ENCODE measurements at regions not wholly inside any gene's neighbourhood (a gene's known extent, or its start where the extent isn't known, plus 50 kb on each side); places are given as distances from the start of the nearest gene placed in this dataset.

DNA sequence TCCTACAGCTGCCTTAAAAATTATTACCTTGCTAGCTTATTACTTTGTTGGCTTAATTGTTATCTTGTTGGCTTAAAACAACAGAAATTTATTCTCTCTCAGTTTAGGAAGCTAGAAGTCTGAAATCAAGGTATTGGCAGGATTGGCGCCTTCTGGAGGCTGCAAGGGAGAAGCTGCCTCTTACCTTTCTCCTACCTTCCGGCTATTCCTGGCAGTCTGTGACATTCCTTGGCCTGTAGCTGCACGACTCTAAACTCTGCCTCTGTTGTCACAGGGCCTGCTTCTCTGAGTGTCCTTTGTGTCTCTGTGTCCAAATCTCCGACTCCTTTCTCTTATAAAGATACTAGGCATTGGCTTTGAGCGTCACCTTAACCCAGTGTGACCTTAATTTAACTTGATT is 579.9 kb upstream of the B3GALT2 start:
- TF ChIP-seq, protein P1, sequence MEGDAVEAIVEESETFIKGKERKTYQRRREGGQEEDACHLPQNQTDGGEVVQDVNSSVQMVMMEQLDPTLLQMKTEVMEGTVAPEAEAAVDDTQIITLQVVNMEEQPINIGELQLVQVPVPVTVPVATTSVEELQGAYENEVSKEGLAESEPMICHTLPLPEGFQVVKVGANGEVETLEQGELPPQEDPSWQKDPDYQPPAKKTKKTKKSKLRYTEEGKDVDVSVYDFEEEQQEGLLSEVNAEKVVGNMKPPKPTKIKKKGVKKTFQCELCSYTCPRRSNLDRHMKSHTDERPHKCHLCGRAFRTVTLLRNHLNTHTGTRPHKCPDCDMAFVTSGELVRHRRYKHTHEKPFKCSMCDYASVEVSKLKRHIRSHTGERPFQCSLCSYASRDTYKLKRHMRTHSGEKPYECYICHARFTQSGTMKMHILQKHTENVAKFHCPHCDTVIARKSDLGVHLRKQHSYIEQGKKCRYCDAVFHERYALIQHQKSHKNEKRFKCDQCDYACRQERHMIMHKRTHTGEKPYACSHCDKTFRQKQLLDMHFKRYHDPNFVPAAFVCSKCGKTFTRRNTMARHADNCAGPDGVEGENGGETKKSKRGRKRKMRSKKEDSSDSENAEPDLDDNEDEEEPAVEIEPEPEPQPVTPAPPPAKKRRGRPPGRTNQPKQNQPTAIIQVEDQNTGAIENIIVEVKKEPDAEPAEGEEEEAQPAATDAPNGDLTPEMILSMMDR (IDR thresholded peaks at IDR 0.05; ENCODE audit: low read length) = no peak
- TF ChIP-seq EZH2 (IDR thresholded peaks at IDR 0.05; ENCODE audit: borderline replicate concordance, low read length) = no peak
